HEK293 (cell line): ENCODE measurements at regions not wholly inside any gene's neighbourhood (a gene's known extent, or its start where the extent isn't known, plus 50 kb on each side); places are given as distances from the start of the nearest gene placed in this dataset.

Source experiments
- CTCF ChIA-PET: fragments of 350-600 bp; formaldehyde crosslinking; extraction: SDS; loops from one replicate; lab custom pipeline; 2021; ENCODE audit warnings: antibody characterized with exemption; lab: Yijun Ruan, JAX
- POLR2A ChIA-PET: fragments of 300-600 bp; formaldehyde crosslinking; extraction: SDS; loops from one replicate; lab custom pipeline; 2020; ENCODE audit warnings: antibody characterized with exemption, inconsistent platforms; lab: Yijun Ruan, JAX
- H3K27ac ChIP-seq: fragments of 200-500 bp; sonication (Bioruptor generic); 2 replicates; pipeline ENCODE4 v1.5.1; 2014; ENCODE audit warnings: low read depth, low read length, control low read depth, inconsistent platforms; ENCODE audit errors: extremely low read depth
- H3K36me3 ChIP-seq, 2 experiments: fragments of 200-500 bp in 1 of 2; sonication (Bioruptor generic) in 1 of 2; 1 replicate in 1 of 2; 2 replicates in 1 of 2; pipeline ENCODE4 v1.5.1; 2014 to 2017; ENCODE audit warnings: inconsistent platforms in 2 of 2, low read length in 2 of 2; ENCODE audit not compliant: control insufficient read depth in 2 of 2, insufficient read depth in 1 of 2
- H3K4me1 ChIP-seq: fragments of 200-500 bp; sonication (Bioruptor generic); 2 replicates; pipeline ENCODE4 v1.5.1; 2014; ENCODE audit warnings: mild to moderate bottlenecking, low read length, inconsistent platforms; ENCODE audit not compliant: control insufficient read depth, insufficient read depth
- H3K4me3 ChIP-seq: 2 replicates; pipeline ENCODE4 v1.5.1; 2011; ENCODE audit warnings: low read depth, mild to moderate bottlenecking, control low read depth, low read length, moderate library complexity
- H3K9me3 ChIP-seq: fragments of 200-500 bp; sonication (Bioruptor generic); 2 replicates; pipeline ENCODE4 v1.5.1; 2014; ENCODE audit warnings: low read depth, low read length, inconsistent platforms; ENCODE audit not compliant: control insufficient read depth, insufficient read depth
- GLIS1 ChIP-seq: fragments of 450-650 bp; formaldehyde crosslinking; IDR thresholded peaks from 2 replicates; pipeline ENCODE4 v1.5.1; 2016; ENCODE audit warnings: missing biosample characterization, missing genetic modification characterization
- PRDM4 ChIP-seq: fragments of 450-650 bp; formaldehyde crosslinking; IDR thresholded peaks from 2 replicates; pipeline ENCODE4 v1.5.1; 2017; ENCODE audit warnings: missing biosample characterization, missing genetic modification characterization
- PRDM6 ChIP-seq: fragments of 450-650 bp; formaldehyde crosslinking; IDR thresholded peaks from 2 replicates; pipeline ENCODE4 v1.5.1; 2017; ENCODE audit warnings: missing biosample characterization, missing genetic modification characterization
- ZNF132 ChIP-seq: fragments of 450-650 bp; formaldehyde crosslinking; IDR thresholded peaks from 2 replicates; pipeline ENCODE4 v1.5.1; 2017; ENCODE audit warnings: missing biosample characterization, missing genetic modification characterization, borderline replicate concordance
- ZNF140 ChIP-seq: fragments of 450-650 bp; formaldehyde crosslinking; IDR thresholded peaks from 2 replicates; pipeline ENCODE4 v1.5.1; 2016; ENCODE audit warnings: missing biosample characterization, missing genetic modification characterization
- ZNF248 ChIP-seq: fragments of 450-650 bp; formaldehyde crosslinking; IDR thresholded peaks from 2 replicates; pipeline ENCODE4 v1.5.1; 2017; ENCODE audit warnings: missing biosample characterization, missing genetic modification characterization
- ZNF280C ChIP-seq: fragments of 450-650 bp; formaldehyde crosslinking; IDR thresholded peaks from 2 replicates; pipeline ENCODE4 v1.5.1; 2016; ENCODE audit warnings: missing biosample characterization, missing genetic modification characterization
- ZNF280D ChIP-seq: fragments of 450-650 bp; formaldehyde crosslinking; IDR thresholded peaks from 2 replicates; pipeline ENCODE4 v1.5.1; 2016; ENCODE audit warnings: missing biosample characterization, missing genetic modification characterization
- ZNF391 ChIP-seq: fragments of 450-650 bp; formaldehyde crosslinking; IDR thresholded peaks from 2 replicates; pipeline ENCODE4 v1.5.1; 2016; ENCODE audit warnings: low read depth, missing biosample characterization, missing genetic modification characterization, borderline replicate concordance
- ZNF830 ChIP-seq: fragments of 450-650 bp; IDR thresholded peaks from 2 replicates; pipeline ENCODE4 v1.5.0; 2018; ENCODE audit warnings: missing biosample characterization, missing genetic modification characterization, low read depth, mild to moderate bottlenecking, moderate library complexity
- TF ChIP-seq, protein P1 (sequence below): fragments of 450-650 bp; formaldehyde crosslinking; conservative IDR thresholded peaks from 2 replicates; pipeline ENCODE4 v1.5.1; 2016; ENCODE audit warnings: low read depth, missing biosample characterization, missing genetic modification characterization

GRCh38 chr10:121167534-121168243 lies 316.5 kb downstream of the WDR11 start (continued):
- TF ChIP-seq ZNF391 (no peak), ZNF280D (no peak), ZNF280C (tag by site-specific recombination) (no peak), ZNF140 (tag by site-specific recombination) (no peak), PRDM6 (tag by site-specific recombination) (no peak; the same call in 1 of the 2 replicates)

- ChIA-PET CTCF (interaction anchor here (0.6 to 2.1 kb wide), 5 partner anchors 9 to 274 kb away, joined by 3 to 6 read pairs (median 3); no protein-coding TSS in a partner anchor), POLR2A (no interaction called here)
- no peaks in the 10 kb centered on the region for H3K9me3 ChIP-seq
Observed at GRCh38 chr10:121168545-121169216, 317.5 kb downstream of the WDR11 start.

More at GRCh38 chr10:121168545-121169216, 317.5 kb downstream of the WDR11 start:
- no peak overlapping the region for H3K4me3 ChIP-seq
- H3K36me3 ChIP-seq = no peaks in the 10 kb centered on the region
- peaks cover 12% of the 10 kb centered on the region for H3K4me1 ChIP-seq
- no peak overlapping the region for H3K27ac ChIP-seq
- TF ChIP-seq ZNF248 (tag by site-specific recombination) = no peak
- TF ChIP-seq GLIS1 (tag by site-specific recombination) = no peak
- TF ChIP-seq ZNF132 (tag by site-specific recombination) = no peak
- no peak for TF ChIP-seq PRDM4 (tag by site-specific recombination)
- TF ChIP-seq, protein P1, sequence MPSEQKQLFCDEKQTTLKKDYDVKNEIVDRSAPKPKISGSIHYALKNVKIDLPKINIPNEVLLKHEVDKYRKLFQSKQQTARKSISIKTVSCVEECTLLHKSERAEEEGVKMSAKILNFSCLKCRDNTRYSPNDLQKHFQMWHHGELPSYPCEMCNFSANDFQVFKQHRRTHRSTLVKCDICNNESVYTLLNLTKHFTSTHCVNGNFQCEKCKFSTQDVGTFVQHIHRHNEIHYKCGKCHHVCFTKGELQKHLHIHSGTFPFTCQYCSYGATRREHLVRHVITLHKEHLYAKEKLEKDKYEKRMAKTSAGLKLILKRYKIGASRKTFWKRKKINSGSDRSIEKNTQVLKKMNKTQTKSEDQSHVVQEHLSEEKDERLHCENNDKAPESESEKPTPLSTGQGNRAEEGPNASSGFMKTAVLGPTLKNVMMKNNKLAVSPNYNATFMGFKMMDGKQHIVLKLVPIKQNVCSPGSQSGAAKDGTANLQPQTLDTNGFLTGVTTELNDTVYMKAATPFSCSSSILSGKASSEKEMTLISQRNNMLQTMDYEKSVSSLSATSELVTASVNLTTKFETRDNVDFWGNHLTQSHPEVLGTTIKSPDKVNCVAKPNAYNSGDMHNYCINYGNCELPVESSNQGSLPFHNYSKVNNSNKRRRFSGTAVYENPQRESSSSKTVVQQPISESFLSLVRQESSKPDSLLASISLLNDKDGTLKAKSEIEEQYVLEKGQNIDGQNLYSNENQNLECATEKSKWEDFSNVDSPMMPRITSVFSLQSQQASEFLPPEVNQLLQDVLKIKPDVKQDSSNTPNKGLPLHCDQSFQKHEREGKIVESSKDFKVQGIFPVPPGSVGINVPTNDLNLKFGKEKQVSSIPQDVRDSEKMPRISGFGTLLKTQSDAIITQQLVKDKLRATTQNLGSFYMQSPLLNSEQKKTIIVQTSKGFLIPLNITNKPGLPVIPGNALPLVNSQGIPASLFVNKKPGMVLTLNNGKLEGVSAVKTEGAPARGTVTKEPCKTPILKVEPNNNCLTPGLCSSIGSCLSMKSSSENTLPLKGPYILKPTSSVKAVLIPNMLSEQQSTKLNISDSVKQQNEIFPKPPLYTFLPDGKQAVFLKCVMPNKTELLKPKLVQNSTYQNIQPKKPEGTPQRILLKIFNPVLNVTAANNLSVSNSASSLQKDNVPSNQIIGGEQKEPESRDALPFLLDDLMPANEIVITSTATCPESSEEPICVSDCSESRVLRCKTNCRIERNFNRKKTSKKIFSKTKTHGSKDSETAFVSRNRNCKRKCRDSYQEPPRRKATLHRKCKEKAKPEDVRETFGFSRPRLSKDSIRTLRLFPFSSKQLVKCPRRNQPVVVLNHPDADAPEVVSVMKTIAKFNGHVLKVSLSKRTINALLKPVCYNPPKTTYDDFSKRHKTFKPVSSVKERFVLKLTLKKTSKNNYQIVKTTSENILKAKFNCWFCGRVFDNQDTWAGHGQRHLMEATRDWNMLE (tag by site-specific recombination) = no peak
- TF ChIP-seq ZNF830 = no peak
